HepG2 (cell line): ENCODE measurements at regions not wholly inside any gene's neighbourhood (a gene's known extent, or its start where the extent isn't known, plus 50 kb on each side); places are given as distances from the start of the nearest gene placed in this dataset.

Experiments used
- ATAC-seq: fragments of 200-7000 bp; cut with Tn5 transposase; 3 replicates; pipeline ENCODE4 v1.9.1; 2020; ENCODE audit warnings: mild to moderate bottlenecking, moderate library complexity
- BruUV-seq: library from RNA; stranded (reverse); fragments of 400-500 nt; replicated peaks from 2 replicates; lab custom pipeline; 2021; lab: Mats Ljungman, UMichigan
- CTCF ChIA-PET: fragments of 300-600 bp; formaldehyde crosslinking; extraction: SDS; loops from one replicate; lab custom pipeline; 2021; ENCODE audit warnings: low total read pairs, inconsistent platforms, low intra/inter-chr PET ratio; lab: Yijun Ruan, JAX
- POLR2A ChIA-PET: fragments of 350-600 bp; sonication (Branson Sonifier 250); formaldehyde crosslinking; loops from one replicate; lab custom pipeline; 2020; ENCODE audit warnings: antibody characterized with exemption, inconsistent platforms; lab: Yijun Ruan, JAX
- DNase-seq: peaks from one replicate; pipeline ENCODE4 v3.0.0-alpha.2; 2015; ENCODE audit warnings: low spot score
- FAIRE-seq: peaks from 3 replicates; lab custom pipeline; 2011; peaks lifted over from hg19 to GRCh38; lab: Jason Lieb, UNC
- H2AFZ ChIP-seq: one replicate; pipeline ENCODE4 v1.6.1; 2011; ENCODE audit warnings: low read length, inconsistent platforms
- H3K27ac ChIP-seq: fragments of 300-600 bp; 3 replicates; pipeline ENCODE4 v1.8.0; 2011; ENCODE audit warnings: mixed run types, mild to moderate bottlenecking, mixed read lengths, low read length, inconsistent platforms; ENCODE audit not compliant: insufficient read depth; ENCODE audit errors: extremely low read length
- H3K27me3 ChIP-seq, 2 experiments: fragments of 200-600 bp in 1 of 2; 2 replicates in 1 of 2; 3 replicates in 1 of 2; pipeline versions ENCODE4 v1.6.0 to v1.8.0; 2011; ENCODE audit warnings: low read length in 2 of 2, mild to moderate bottlenecking in 2 of 2, moderate library complexity in 2 of 2, inconsistent platforms in 1 of 2; ENCODE audit not compliant: insufficient read depth in 2 of 2, control insufficient read depth in 1 of 2
- H3K36me3 ChIP-seq, 2 experiments: fragments of 200-600 bp in 1 of 2; replicated peaks in 1 of 2; 2 replicates in 1 of 2; 3 replicates in 1 of 2; pipeline versions ENCODE4 v1.5.1 to v1.8.0; 2011; ENCODE audit warnings: low read length in 2 of 2, inconsistent platforms in 1 of 2; ENCODE audit not compliant: insufficient read depth in 2 of 2, control insufficient read depth in 1 of 2
- H3K4me1 ChIP-seq: 2 replicates; pipeline ENCODE4 v1.5.1; 2012; ENCODE audit warnings: low read length, inconsistent platforms; ENCODE audit not compliant: insufficient read depth
- H3K4me2 ChIP-seq: 2 replicates; pipeline ENCODE4 v1.6.0; 2011; ENCODE audit warnings: low read depth, low read length, inconsistent platforms
- H3K4me3 ChIP-seq, 3 experiments: fragments of 200-600 bp in 1 of 3; sonication (generic), shearing (Covaris generic) in 1 of 3; replicated peaks in 1 of 3; 2 replicates each; pipeline ENCODE4 v1.5.1; 2011 to 2016; ENCODE audit warnings: low read length in 3 of 3, inconsistent platforms in 2 of 3, low read depth in 2 of 3, mild to moderate bottlenecking in 2 of 3, control low read depth in 1 of 3, mixed read lengths in 1 of 3; ENCODE audit not compliant: insufficient read depth in 1 of 3
- H3K79me2 ChIP-seq: one replicate; pipeline ENCODE4 v1.6.1; 2011; ENCODE audit warnings: low read length, inconsistent platforms; ENCODE audit not compliant: insufficient read depth
- H3K9ac ChIP-seq: 2 replicates; pipeline ENCODE4 v1.6.0; 2011; ENCODE audit warnings: mild to moderate bottlenecking, low read depth, low read length, inconsistent platforms; ENCODE audit not compliant: insufficient read depth
- H3K9me3 ChIP-seq: 2 replicates; pipeline ENCODE4 v1.5.1; 2012; ENCODE audit warnings: mild to moderate bottlenecking, low read length
- H4K20me1 ChIP-seq: 2 replicates; pipeline ENCODE4 v1.6.0; 2011; ENCODE audit warnings: inconsistent platforms, mild to moderate bottlenecking, low read length, moderate library complexity; ENCODE audit not compliant: insufficient read depth
- CBX1 ChIP-seq: IDR thresholded peaks from one replicate; pipeline ENCODE4 v1.6.1; 2016; ENCODE audit warnings: antibody characterized with exemption, low read depth
- DNMT1 ChIP-seq: sonication (generic); formaldehyde crosslinking; IDR thresholded peaks from 2 replicates; pipeline ENCODE4 v1.5.1; 2020; ENCODE audit warnings: mild to moderate bottlenecking, missing genetic modification reagents
- GABPB1 ChIP-seq: IDR thresholded peaks from 2 replicates; pipeline ENCODE4 v1.6.1; 2016; ENCODE audit warnings: mild to moderate bottlenecking, missing genetic modification reagents, moderate library complexity, missing compliant biosample characterization
- HNRNPH1 ChIP-seq: fragments of 200-400 bp; formaldehyde crosslinking; optimal IDR thresholded peaks from 2 replicates; pipeline ENCODE3; 2017; ENCODE audit warnings: mild to moderate bottlenecking, low read depth, low read length
- MTF2 ChIP-seq: sonication (generic); formaldehyde crosslinking; IDR thresholded peaks from 2 replicates; pipeline ENCODE4 v1.5.0; 2020; ENCODE audit warnings: missing genetic modification reagents, borderline replicate concordance
- NR2F2 ChIP-seq: IDR thresholded peaks from 2 replicates; pipeline ENCODE4 v1.6.1; 2012; ENCODE audit warnings: low read depth, inconsistent platforms, borderline replicate concordance
- SMAD9 ChIP-seq: sonication (generic); formaldehyde crosslinking; IDR thresholded peaks from 2 replicates; pipeline ENCODE4 v1.5.1; 2020; ENCODE audit warnings: mild to moderate bottlenecking, missing genetic modification reagents
- U2AF2 ChIP-seq: fragments of 200-400 bp; formaldehyde crosslinking; IDR thresholded peaks from 2 replicates; pipeline ENCODE4 v1.6.1; 2017; ENCODE audit warnings: low read depth, mild to moderate bottlenecking, low read length
- ZSCAN22 ChIP-seq: sonication (generic); formaldehyde crosslinking; IDR thresholded peaks from 2 replicates; pipeline ENCODE4 v1.4.0; 2020; ENCODE audit warnings: mild to moderate bottlenecking, missing genetic modification reagents
- WGBS: methylation state at CpG from one replicate; pipeline ENCODE4 v1.1.6; 2017; ENCODE audit warnings: low lambda C conversion rate; 5-methylcytosine and 5-hydroxymethylcytosine counted together
- in situ Hi-C: cut with HindIII; loops from 2 replicates; pipeline ENCODE4 v1.10.0; 2017; ENCODE audit warnings: low pct_unique_long_range_greater_than_20kb; ENCODE audit not compliant: extremely low pct_ligation_motif_present
- intact Hi-C: fragments of 100-400 bp; cut with micrococcal nuclease; formaldehyde crosslinking; loops from one replicate; pipeline ENCODE4 v1.10.0; 2022; ENCODE audit not compliant: unreplicated experiment
- TF ChIP-seq, protein P1 (sequence below): sonication (generic); IDR thresholded peaks from 2 replicates; pipeline ENCODE4 v1.6.1; 2016; ENCODE audit warnings: low read depth, borderline replicate concordance
- TF ChIP-seq, protein P2 (sequence below): sonication (generic); formaldehyde crosslinking; IDR thresholded peaks from 2 replicates; pipeline ENCODE4 v1.9.0; 2021; ENCODE audit warnings: missing genetic modification reagents, borderline replicate concordance
- TF ChIP-seq, protein P3 (sequence below): sonication (generic); formaldehyde crosslinking; IDR thresholded peaks from 2 replicates; pipeline ENCODE4 v1.4.0; 2020; ENCODE audit warnings: missing genetic modification reagents, low read depth, mild to moderate bottlenecking, borderline replicate concordance
- TF ChIP-seq, protein P4 (sequence below): sonication (generic); formaldehyde crosslinking; IDR thresholded peaks from 2 replicates; pipeline ENCODE4 v1.8.0; 2022; ENCODE audit warnings: mild to moderate bottlenecking, missing genetic modification reagents, moderate library complexity
- TF ChIP-seq, protein P5 (sequence below): sonication (generic); formaldehyde crosslinking; IDR thresholded peaks from 2 replicates; pipeline ENCODE4 v1.4.0; 2020; ENCODE audit warnings: missing genetic modification reagents
- TF ChIP-seq, protein P6 (sequence below): sonication (generic); formaldehyde crosslinking; IDR thresholded peaks from 2 replicates; pipeline ENCODE4 v1.5.1; 2020; ENCODE audit warnings: missing genetic modification reagents, mild to moderate bottlenecking, borderline replicate concordance

DNA sequence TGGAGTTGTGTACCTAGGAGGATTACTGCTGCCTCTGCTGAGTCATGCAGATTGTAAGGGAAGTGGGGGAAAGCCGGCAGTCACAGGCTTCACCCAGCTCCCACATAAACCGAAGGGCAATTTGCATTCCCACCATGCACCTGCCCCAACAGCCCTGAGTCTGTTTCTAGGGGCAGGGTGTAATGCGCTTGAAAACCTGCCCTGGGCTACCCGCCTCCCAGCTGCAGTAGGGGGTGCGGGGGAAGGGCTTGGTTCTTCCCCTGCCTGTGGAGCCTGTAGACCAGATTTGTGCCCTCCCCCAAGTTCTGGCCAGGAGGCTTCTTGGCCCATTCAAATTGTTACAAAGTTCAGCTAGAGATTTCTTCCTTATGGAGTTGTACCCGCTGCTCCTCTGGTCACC lies 269.2 kb upstream of the DDX53 start:
- no peak overlapping the region for H3K9ac ChIP-seq
- DNase-seq (no peak), ATAC-seq (no peak), FAIRE-seq (no peak)
- H3K27ac ChIP-seq, result no peak overlapping the region
- no peaks in the 10 kb centered on the region for H3K9me3 ChIP-seq
- intact Hi-C loops (no loop called here), in situ Hi-C loops (no loop called here)
- ChIA-PET CTCF (no interaction called here), POLR2A (no interaction called here)
- no CpG with 5 or more reads among the region's 6 CpGs for WGBS
- H3K4me1 ChIP-seq, result no peaks in the 10 kb centered on the region
- H3K4me2 ChIP-seq, result no peak overlapping the region
- no peaks in the 10 kb centered on the region for H3K27me3 ChIP-seq
- H3K36me3 ChIP-seq, result no peaks in the 10 kb centered on the region
- no peak overlapping the region for H3K4me3 ChIP-seq
- BruUV-seq, result no TSS peak
- H4K20me1 ChIP-seq, result no peaks in the 10 kb centered on the region
- no peaks in the 10 kb centered on the region for H3K79me2 ChIP-seq
- H2AFZ ChIP-seq, result no peak overlapping the region
- TF ChIP-seq, protein P1, sequence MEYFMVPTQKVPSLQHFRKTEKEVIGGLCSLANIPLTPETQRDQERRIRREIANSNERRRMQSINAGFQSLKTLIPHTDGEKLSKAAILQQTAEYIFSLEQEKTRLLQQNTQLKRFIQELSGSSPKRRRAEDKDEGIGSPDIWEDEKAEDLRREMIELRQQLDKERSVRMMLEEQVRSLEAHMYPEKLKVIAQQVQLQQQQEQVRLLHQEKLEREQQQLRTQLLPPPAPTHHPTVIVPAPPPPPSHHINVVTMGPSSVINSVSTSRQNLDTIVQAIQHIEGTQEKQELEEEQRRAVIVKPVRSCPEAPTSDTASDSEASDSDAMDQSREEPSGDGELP, result no peak
- TF ChIP-seq ZSCAN22 (CRISPR knock-in tag) (no peak), CBX1 (no peak), MTF2 (CRISPR knock-in tag) (no peak), SMAD9 (CRISPR knock-in tag) (no peak), DNMT1 (no peak), HNRNPH1 (no peak), NR2F2 (no peak), U2AF2 (no peak), GABPB1 (CRISPR knock-in tag) (no peak)
- TF ChIP-seq, protein P2, sequence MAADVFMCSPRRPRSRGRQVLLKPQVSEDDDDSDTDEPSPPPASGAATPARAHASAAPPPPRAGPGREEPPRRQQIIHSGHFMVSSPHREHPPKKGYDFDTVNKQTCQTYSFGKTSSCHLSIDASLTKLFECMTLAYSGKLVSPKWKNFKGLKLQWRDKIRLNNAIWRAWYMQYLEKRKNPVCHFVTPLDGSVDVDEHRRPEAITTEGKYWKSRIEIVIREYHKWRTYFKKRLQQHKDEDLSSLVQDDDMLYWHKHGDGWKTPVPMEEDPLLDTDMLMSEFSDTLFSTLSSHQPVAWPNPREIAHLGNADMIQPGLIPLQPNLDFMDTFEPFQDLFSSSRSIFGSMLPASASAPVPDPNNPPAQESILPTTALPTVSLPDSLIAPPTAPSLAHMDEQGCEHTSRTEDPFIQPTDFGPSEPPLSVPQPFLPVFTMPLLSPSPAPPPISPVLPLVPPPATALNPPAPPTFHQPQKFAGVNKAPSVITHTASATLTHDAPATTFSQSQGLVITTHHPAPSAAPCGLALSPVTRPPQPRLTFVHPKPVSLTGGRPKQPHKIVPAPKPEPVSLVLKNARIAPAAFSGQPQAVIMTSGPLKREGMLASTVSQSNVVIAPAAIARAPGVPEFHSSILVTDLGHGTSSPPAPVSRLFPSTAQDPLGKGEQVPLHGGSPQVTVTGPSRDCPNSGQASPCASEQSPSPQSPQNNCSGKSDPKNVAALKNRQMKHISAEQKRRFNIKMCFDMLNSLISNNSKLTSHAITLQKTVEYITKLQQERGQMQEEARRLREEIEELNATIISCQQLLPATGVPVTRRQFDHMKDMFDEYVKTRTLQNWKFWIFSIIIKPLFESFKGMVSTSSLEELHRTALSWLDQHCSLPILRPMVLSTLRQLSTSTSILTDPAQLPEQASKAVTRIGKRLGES, result no peak
- TF ChIP-seq, protein P3, sequence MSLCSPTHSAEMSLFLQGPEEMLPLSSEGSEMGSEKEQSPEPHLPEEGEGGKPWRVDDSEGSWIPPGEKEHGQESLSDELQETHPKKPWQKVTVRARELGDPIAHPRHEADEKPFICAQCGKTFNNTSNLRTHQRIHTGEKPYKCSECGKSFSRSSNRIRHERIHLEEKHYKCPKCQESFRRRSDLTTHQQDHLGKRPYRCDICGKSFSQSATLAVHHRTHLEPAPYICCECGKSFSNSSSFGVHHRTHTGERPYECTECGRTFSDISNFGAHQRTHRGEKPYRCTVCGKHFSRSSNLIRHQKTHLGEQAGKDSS (CRISPR knock-in tag), result no peak
- TF ChIP-seq, protein P4, sequence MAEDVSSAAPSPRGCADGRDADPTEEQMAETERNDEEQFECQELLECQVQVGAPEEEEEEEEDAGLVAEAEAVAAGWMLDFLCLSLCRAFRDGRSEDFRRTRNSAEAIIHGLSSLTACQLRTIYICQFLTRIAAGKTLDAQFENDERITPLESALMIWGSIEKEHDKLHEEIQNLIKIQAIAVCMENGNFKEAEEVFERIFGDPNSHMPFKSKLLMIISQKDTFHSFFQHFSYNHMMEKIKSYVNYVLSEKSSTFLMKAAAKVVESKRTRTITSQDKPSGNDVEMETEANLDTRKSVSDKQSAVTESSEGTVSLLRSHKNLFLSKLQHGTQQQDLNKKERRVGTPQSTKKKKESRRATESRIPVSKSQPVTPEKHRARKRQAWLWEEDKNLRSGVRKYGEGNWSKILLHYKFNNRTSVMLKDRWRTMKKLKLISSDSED (CRISPR knock-in tag), result no peak
- TF ChIP-seq, protein P5, sequence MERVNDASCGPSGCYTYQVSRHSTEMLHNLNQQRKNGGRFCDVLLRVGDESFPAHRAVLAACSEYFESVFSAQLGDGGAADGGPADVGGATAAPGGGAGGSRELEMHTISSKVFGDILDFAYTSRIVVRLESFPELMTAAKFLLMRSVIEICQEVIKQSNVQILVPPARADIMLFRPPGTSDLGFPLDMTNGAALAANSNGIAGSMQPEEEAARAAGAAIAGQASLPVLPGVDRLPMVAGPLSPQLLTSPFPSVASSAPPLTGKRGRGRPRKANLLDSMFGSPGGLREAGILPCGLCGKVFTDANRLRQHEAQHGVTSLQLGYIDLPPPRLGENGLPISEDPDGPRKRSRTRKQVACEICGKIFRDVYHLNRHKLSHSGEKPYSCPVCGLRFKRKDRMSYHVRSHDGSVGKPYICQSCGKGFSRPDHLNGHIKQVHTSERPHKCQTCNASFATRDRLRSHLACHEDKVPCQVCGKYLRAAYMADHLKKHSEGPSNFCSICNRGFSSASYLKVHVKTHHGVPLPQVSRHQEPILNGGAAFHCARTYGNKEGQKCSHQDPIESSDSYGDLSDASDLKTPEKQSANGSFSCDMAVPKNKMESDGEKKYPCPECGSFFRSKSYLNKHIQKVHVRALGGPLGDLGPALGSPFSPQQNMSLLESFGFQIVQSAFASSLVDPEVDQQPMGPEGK, result no peak
- TF ChIP-seq, protein P6, sequence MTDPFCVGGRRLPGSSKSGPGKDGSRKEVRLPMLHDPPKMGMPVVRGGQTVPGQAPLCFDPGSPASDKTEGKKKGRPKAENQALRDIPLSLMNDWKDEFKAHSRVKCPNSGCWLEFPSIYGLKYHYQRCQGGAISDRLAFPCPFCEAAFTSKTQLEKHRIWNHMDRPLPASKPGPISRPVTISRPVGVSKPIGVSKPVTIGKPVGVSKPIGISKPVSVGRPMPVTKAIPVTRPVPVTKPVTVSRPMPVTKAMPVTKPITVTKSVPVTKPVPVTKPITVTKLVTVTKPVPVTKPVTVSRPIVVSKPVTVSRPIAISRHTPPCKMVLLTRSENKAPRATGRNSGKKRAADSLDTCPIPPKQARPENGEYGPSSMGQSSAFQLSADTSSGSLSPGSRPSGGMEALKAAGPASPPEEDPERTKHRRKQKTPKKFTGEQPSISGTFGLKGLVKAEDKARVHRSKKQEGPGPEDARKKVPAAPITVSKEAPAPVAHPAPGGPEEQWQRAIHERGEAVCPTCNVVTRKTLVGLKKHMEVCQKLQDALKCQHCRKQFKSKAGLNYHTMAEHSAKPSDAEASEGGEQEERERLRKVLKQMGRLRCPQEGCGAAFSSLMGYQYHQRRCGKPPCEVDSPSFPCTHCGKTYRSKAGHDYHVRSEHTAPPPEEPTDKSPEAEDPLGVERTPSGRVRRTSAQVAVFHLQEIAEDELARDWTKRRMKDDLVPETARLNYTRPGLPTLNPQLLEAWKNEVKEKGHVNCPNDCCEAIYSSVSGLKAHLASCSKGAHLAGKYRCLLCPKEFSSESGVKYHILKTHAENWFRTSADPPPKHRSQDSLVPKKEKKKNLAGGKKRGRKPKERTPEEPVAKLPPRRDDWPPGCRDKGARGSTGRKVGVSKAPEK (CRISPR knock-in tag), result no peak
